ENCODE measurements at regions not wholly inside any gene's neighbourhood (a gene's known extent, or its start where the extent isn't known, plus 50 kb on each side); places are given as distances from the start of the nearest gene placed in this dataset.
"Not testable (repeated sequence)": the region's sequence is repeated elsewhere in the genome, so short reads cannot be mapped to it uniquely, and the experiment has no call there.

DNA sequence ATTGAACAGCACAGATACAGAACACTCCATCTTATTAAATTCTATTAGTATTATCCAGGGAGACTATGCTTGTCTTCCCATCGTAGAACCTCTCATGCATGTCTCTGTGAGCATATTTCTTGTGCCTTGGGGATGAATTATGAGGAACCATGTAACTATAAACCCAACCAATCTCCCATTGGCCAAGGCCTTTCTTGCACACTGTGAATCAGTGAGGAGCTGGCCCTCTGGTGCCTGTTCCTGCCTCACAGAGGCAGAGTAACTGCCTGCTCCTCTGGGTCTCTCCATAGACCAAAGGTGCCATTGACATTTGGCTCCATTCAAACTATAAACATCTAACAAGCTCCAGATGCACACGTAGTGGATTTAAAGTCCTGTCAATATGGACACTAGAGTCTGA lies 190.4 kb downstream of the ENC1 start:
- no peak for DNase-seq (ENCODE audit: insufficient read length, low spot score)
- peak; percentile 5 for FAIRE-seq
- TF ChIP-seq PAX5 (IDR thresholded peaks at IDR 0.05; ENCODE audit: insufficient read depth, low read length, severe bottlenecking) = no peak

DNA sequence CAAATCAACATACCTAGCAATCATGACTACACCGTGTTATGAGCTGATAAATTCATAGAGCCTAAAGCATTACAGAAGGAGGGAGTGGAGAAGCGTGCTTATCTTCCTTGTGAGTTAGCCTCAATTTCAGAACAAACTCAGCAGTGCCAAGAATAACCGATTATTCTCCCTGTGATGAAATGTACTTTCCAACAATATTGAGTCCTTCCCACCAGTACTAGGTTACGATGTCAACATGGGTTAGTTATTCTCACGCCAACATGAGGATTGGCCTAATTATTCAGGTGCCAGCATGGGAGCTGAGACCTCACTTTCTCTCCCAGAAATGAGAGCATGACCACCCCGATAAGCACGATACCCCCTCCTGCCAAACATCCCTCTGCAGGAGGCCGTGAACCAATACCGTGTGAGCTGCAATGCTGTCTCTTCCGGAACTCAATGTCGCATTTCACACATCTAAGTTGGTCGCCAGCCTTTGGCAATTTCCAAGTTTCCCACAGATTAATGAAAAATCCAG lies 193.7 kb downstream of the ENC1 start:
- DNase-seq (ENCODE audit: insufficient read length, low spot score) = no peak
- no peak for FAIRE-seq
- TF ChIP-seq PAX5 (IDR thresholded peaks at IDR 0.05; ENCODE audit: insufficient read depth, low read length, severe bottlenecking) (no peak), POLR2A (IDR thresholded peaks at IDR 0.05; ENCODE audit: low read depth, low read length) (no peak), POU2F2 (IDR thresholded peaks at IDR 0.05; ENCODE audit: low read depth, low read length) (no peak), TAF1 (IDR thresholded peaks at IDR 0.05; ENCODE audit: low read depth, low read length) (no peak), SPI1 (IDR thresholded peaks at IDR 0.05; ENCODE audit: low read depth, low read length) (no peak), POLR2AphosphoS5 (IDR thresholded peaks at IDR 0.05; ENCODE audit: low read depth, low read length) (no peak)

DNA sequence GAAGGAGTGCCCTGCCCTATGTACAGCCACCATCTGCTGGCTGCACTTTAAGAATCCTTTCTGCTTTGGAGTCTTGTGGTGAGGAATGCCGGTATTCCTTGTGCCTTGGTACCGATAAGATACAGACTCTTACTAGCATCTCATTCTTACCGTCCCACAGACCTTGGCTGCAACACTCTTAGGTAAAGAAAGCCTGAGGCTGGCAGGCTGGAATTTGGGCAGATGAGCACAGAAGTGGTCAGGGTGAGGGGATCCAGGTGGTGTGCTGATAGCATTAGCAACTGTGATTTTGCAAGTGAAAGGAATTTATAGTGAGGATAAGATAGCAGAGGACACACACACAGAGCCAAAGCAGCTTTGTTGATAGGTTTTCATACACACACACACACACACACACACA lies 198.1 kb downstream of the ENC1 start:
- DNase-seq (ENCODE audit: insufficient read length, low spot score) (no peak), FAIRE-seq (no peak)
- no peak for TF ChIP-seq POU2F2 (IDR thresholded peaks at IDR 0.05; ENCODE audit: low read depth, low read length)
- no peak for TF ChIP-seq POLR2AphosphoS5 (IDR thresholded peaks at IDR 0.05; ENCODE audit: low read depth, low read length)
- no peak for TF ChIP-seq POLR2A (IDR thresholded peaks at IDR 0.05; ENCODE audit: low read depth, low read length)
- TF ChIP-seq TAF1 (IDR thresholded peaks at IDR 0.05; ENCODE audit: low read depth, low read length) = no peak
- TF ChIP-seq PAX5 (IDR thresholded peaks at IDR 0.05; ENCODE audit: insufficient read depth, low read length, severe bottlenecking) = no peak
- TF ChIP-seq SPI1 (IDR thresholded peaks at IDR 0.05; ENCODE audit: low read depth, low read length) = no peak

DNA sequence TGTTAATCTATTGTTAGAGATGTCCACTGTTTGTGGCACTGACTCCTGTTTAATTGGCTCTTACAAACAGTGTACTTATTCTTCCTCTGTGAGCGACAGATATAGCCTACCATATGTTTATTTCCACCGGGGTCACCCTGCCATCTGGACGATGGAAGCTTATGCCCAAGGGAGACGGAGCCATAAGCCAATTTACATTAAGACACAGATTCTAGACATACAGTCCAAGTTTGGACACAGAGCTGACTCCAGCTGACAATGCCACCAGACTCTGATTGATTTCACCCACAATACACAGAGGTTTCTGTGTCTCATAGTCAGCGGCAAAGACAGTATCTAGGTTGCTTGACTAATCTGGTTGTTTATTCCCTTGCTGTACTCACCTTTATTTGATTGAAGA lies 198.9 kb downstream of the ENC1 start:
- TF ChIP-seq TAF1 (IDR thresholded peaks at IDR 0.05; ENCODE audit: low read depth, low read length) = no peak
- no peak for TF ChIP-seq PAX5 (IDR thresholded peaks at IDR 0.05; ENCODE audit: insufficient read depth, low read length, severe bottlenecking)
- TF ChIP-seq POLR2AphosphoS5 (IDR thresholded peaks at IDR 0.05; ENCODE audit: low read depth, low read length) = no peak
- no peak for TF ChIP-seq POU2F2 (IDR thresholded peaks at IDR 0.05; ENCODE audit: low read depth, low read length)
- no peak for TF ChIP-seq POLR2A (IDR thresholded peaks at IDR 0.05; ENCODE audit: low read depth, low read length)
- TF ChIP-seq SPI1 (IDR thresholded peaks at IDR 0.05; ENCODE audit: low read depth, low read length) = no peak
- DNase-seq (ENCODE audit: insufficient read length, low spot score) (no peak), FAIRE-seq (no peak)

DNA sequence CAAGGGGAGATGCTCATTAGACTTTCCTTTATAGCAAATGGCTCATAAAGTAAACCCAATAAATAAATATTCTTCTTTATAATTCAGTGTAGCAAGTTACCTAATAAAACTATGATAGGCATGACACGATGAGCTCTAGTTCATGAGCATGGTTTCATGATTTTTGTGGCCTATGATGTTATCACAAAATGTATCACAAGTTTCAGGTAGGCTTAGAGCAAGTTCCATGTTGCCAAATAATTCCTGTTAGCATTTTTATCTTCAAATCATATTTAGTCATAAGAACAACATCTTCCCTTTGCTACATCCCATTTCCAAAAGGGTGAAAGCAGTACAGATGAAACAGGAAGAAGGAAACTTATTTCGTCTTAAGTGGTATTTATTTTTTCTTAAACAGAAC lies 200.2 kb downstream of the ENC1 start:
- no peak for DNase-seq (ENCODE audit: insufficient read length, low spot score)
- TF ChIP-seq POLR2A (IDR thresholded peaks at IDR 0.05; ENCODE audit: low read depth, low read length) (no peak), SPI1 (IDR thresholded peaks at IDR 0.05; ENCODE audit: low read depth, low read length) (no peak), POLR2AphosphoS5 (IDR thresholded peaks at IDR 0.05; ENCODE audit: low read depth, low read length) (no peak), POU2F2 (IDR thresholded peaks at IDR 0.05; ENCODE audit: low read depth, low read length) (no peak), TAF1 (IDR thresholded peaks at IDR 0.05; ENCODE audit: low read depth, low read length) (no peak), PAX5 (IDR thresholded peaks at IDR 0.05; ENCODE audit: insufficient read depth, low read length, severe bottlenecking) (no peak)
- no peak for FAIRE-seq

DNA sequence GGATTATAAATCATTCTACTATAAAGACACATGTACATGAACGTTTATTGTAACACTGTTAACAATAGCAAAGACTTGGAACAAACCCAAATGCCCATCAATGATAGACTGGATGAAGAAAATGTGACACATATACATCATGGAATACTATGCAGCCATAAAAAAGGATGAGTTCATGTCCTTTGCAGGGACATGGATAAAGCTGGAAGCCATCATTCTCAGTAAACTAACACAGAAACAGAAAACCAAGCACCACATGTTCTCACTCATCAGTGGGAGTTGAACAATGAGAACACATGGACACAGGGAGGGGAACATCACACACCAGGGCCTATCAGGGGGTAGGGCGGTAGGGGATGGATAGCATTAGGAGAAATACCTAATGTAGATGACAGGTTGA lies 202.7 kb downstream of the ENC1 start:
- not testable (repeated sequence) for FAIRE-seq; DNase-seq (ENCODE audit: insufficient read length, low spot score)

DNA sequence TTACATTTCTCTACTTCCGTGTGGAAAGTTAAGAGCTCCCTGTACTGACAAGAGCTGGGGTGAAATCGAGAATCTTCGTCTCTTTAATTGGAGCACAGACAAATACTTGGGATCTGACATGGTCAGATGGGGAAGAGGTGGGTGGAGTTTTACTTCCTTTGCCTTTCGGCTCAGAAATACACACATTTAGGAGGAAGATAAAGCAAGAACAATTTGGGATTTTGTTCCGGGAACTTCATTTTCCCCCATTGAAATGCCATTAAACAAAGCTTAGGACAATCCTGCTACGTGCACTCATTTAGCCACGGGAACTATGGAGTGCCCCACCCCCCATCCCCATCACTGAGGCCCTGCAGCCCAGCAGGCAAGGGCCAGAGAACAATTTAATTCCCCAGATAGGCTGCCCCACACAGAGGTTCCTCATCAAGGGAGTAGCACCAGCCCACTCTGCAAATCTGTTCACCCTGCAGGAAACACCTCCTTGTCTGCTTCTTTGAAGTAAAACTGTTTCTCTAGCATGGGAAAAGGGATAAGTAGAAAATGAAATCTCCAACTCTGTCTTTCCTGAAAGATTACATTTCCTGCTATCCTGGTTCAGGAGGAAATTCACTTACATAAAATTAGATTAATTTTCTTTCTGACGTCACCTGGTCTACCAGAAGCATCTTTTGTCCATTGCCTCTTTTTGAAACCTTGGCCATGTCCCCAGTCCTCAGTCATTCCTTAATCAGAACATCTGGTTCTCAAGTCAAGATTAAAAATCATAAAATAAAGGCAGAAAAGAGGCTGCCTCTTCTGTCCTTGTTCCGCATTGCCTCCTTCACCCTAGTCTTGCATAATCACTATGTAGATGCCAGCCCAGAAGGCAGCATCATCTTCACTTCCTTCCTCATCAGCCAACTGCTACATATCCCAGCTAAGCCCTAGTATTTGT lies 206.4 kb downstream of the ENC1 start:
- FAIRE-seq (no peak), DNase-seq (ENCODE audit: insufficient read length, low spot score) (no peak)
- TF ChIP-seq PAX5 (IDR thresholded peaks at IDR 0.05; ENCODE audit: insufficient read depth, low read length, severe bottlenecking) = no peak
- TF ChIP-seq TAF1 (IDR thresholded peaks at IDR 0.05; ENCODE audit: low read depth, low read length) = no peak
- TF ChIP-seq POU2F2 (IDR thresholded peaks at IDR 0.05; ENCODE audit: low read depth, low read length) = no peak
- no peak for TF ChIP-seq POLR2AphosphoS5 (IDR thresholded peaks at IDR 0.05; ENCODE audit: low read depth, low read length)
- TF ChIP-seq SPI1 (IDR thresholded peaks at IDR 0.05; ENCODE audit: low read depth, low read length) = no peak
- TF ChIP-seq POLR2A (IDR thresholded peaks at IDR 0.05; ENCODE audit: low read depth, low read length) = no peak

DNA sequence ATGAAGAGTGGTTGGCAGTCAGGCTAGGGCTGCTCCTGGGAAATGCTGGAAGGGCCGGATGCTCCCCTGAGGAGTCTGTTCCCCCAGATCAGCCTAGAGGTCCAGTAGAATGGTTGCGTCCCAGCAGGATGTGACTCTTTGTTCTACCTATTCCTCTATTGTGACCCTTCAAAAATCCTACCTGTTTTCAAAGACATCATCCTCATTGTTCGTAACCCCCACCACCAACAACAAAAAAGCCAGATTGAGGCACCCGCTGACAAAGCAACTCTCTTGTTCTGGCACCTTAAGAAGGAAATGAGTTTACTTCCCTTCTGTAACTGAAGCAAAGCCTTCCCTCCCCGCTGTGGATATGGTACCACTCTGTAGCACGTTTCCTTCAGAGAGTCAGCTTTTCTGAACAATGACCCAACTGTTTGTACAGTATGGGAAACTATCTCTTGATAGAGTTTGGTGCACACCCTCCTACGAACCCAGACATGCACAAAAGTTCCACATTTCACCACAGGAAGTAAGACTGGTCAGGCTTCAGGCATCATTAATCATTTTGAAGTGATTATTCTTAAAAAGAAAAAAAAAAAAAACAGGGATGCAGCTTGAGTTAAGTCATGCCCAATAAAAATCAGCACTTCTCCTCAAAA lies 207.2 kb downstream of the ENC1 start:
- DNase-seq (ENCODE audit: insufficient read length, low spot score) (peak; percentile 5), FAIRE-seq (peak; percentile 66)
- TF ChIP-seq SPI1 (IDR thresholded peaks at IDR 0.05; ENCODE audit: low read depth, low read length) = 0 out of 2 replicates have a peak, but pooled peaks have one; percentile 39
- TF ChIP-seq POLR2AphosphoS5 (IDR thresholded peaks at IDR 0.05; ENCODE audit: low read depth, low read length) = no peak
- TF ChIP-seq POLR2A (IDR thresholded peaks at IDR 0.05; ENCODE audit: low read depth, low read length) = no peak
- TF ChIP-seq TAF1 (IDR thresholded peaks at IDR 0.05; ENCODE audit: low read depth, low read length) = no peak

DNA sequence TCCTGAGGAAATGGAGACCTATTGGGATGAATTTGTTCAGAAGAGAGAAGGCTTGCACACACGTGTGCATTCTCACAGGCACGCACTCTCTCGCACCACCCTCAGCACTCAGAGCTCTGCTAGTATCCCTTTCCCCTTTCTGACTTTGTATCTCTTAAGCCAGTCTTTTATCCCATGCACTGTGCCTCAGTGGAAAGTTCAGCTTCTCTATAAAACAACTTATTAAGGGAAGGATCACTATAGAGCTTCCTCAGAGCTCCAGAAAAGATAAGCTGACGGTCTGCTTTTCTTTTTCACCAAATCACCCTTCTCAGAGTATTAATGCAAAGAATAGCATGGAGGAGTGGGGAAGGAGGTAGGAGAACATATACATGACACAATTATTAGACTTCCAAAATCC lies 207.8 kb downstream of the ENC1 start:
- no peak for TF ChIP-seq POLR2A (IDR thresholded peaks at IDR 0.05; ENCODE audit: low read depth, low read length)
- TF ChIP-seq SPI1 (IDR thresholded peaks at IDR 0.05; ENCODE audit: low read depth, low read length) = no peak
- TF ChIP-seq POLR2AphosphoS5 (IDR thresholded peaks at IDR 0.05; ENCODE audit: low read depth, low read length) = no peak
- TF ChIP-seq PAX5 (IDR thresholded peaks at IDR 0.05; ENCODE audit: insufficient read depth, low read length, severe bottlenecking) = no peak
- TF ChIP-seq TAF1 (IDR thresholded peaks at IDR 0.05; ENCODE audit: low read depth, low read length) = no peak
- no peak for TF ChIP-seq POU2F2 (IDR thresholded peaks at IDR 0.05; ENCODE audit: low read depth, low read length)
- no peak for FAIRE-seq
- DNase-seq (ENCODE audit: insufficient read length, low spot score) = no peak

DNA sequence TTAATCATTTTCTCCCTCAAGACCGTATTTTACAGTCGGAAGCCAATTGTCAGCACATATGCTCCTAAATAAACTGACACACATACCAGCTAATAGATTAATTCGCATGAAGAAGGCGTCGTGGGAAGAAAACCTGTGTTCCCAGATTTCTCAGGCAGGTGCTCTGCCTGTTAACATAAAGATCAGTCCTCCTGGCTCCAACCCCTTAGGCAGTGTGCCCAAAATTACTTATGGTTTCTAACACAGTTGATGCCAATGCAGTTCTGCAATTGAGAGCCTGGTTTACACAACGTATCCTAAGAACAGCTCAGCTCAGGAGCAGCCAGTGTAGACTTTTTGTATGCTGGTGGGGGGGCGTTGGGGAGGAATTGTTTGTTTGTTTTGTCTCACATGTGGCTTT lies 208.3 kb downstream of the ENC1 start:
- TF ChIP-seq TAF1 (IDR thresholded peaks at IDR 0.05; ENCODE audit: low read depth, low read length) (no peak), PAX5 (IDR thresholded peaks at IDR 0.05; ENCODE audit: insufficient read depth, low read length, severe bottlenecking) (no peak), POLR2A (IDR thresholded peaks at IDR 0.05; ENCODE audit: low read depth, low read length) (no peak), POU2F2 (IDR thresholded peaks at IDR 0.05; ENCODE audit: low read depth, low read length) (no peak), SPI1 (IDR thresholded peaks at IDR 0.05; ENCODE audit: low read depth, low read length) (no peak), POLR2AphosphoS5 (IDR thresholded peaks at IDR 0.05; ENCODE audit: low read depth, low read length) (no peak)
- FAIRE-seq = no peak
- DNase-seq (ENCODE audit: insufficient read length, low spot score) = no peak

Measured in GM12891 (cell line).